ENCODE measurements at regions not wholly inside any gene's neighbourhood (a gene's known extent, or its start where the extent isn't known, plus 50 kb on each side); places are given as distances from the start of the nearest gene placed in this dataset.
"Not testable (repeated sequence)": the region's sequence is repeated elsewhere in the genome, so short reads cannot be mapped to it uniquely, and the experiment has no call there.

DNA sequence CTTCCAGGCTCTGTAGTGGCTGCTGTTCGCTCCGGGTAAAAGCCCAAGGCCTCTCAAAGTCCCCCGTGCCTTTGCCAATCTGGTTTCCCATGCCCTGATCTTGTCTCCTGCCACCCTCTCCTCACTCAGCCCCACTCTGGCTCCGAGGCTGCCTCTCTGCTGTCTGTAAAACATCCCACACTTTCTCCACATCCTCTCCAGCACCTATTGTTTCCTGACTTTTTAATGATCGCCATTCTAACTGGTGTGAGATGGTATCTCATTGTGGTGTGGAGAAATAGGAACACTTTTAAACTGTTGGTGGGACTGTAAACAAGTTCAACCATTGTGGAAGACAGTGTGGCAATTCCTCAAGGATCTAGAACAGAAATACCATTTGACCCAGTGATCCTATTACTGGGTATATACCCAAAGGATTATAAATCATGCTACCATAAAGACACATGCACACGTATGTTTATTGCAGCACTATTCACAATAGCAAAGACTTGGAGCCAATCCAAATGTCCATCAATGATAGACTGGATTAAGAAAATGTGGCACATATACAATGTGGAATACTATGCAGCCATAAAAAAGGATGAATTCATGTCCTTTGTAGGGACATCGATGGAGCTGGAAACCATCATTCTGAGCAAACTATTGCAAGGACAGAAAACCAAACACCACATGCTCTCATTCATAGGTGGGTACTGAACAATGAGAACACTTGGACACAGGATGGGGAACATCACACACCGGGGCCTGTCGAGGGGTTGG is 112.9 kb downstream of the VEGFA start:
- intact Hi-C loops (cut with micrococcal nuclease; ENCODE audit: unreplicated experiment) = loop anchor here (5.0 kb wide), 1 partner anchor 691 kb away; no protein-coding TSS in a partner anchor
- H3K9ac ChIP-seq (ENCODE audit: insufficient read depth, low read depth, low read length); FAIRE-seq; H2AFZ ChIP-seq (ENCODE audit: low read length); H3K27ac ChIP-seq (ENCODE audit: extremely low read length, insufficient read depth, low read length); H3K9me3 ChIP-seq (ENCODE audit: low read length); H3K4me3 ChIP-seq (replicated peaks in 1 of 3; ENCODE audit: insufficient read depth in 1 of 3, low read depth in 2 of 3, low read length in 3 of 3); ATAC-seq; POLR2A ChIA-PET; in situ Hi-C loops (cut with HindIII; ENCODE audit: extremely low pct_ligation_motif_present, low pct_unique_long_range_greater_than_20kb); CTCF ChIA-PET (ENCODE audit: low intra/inter-chr PET ratio, low total read pairs); H3K4me2 ChIP-seq (ENCODE audit: low read depth, low read length); H3K79me2 ChIP-seq (ENCODE audit: insufficient read depth, low read length); H3K36me3 ChIP-seq (replicated peaks in 1 of 2; ENCODE audit: control insufficient read depth in 1 of 2, insufficient read depth in 2 of 2, low read length in 2 of 2); H4K20me1 ChIP-seq (ENCODE audit: insufficient read depth, low read length); DNase-seq (ENCODE audit: low spot score); BruUV-seq (replicated peaks): not testable (repeated sequence)
- Histone ChIP-seq H3K4me1 (ENCODE audit: insufficient read depth, low read length) (peaks cover 49% of the 10 kb centered on the region), H3K27me3 (ENCODE audit: control insufficient read depth in 1 of 2, insufficient read depth in 2 of 2, low read length in 2 of 2) (peaks cover 15 to 16% of the 10 kb centered on the region in 2 experiments; a peak in 4 of 5 replicates)
- 60% methylated on average over 9 of the region's 9 CpGs for WGBS (ENCODE audit: low lambda C conversion rate)

DNA sequence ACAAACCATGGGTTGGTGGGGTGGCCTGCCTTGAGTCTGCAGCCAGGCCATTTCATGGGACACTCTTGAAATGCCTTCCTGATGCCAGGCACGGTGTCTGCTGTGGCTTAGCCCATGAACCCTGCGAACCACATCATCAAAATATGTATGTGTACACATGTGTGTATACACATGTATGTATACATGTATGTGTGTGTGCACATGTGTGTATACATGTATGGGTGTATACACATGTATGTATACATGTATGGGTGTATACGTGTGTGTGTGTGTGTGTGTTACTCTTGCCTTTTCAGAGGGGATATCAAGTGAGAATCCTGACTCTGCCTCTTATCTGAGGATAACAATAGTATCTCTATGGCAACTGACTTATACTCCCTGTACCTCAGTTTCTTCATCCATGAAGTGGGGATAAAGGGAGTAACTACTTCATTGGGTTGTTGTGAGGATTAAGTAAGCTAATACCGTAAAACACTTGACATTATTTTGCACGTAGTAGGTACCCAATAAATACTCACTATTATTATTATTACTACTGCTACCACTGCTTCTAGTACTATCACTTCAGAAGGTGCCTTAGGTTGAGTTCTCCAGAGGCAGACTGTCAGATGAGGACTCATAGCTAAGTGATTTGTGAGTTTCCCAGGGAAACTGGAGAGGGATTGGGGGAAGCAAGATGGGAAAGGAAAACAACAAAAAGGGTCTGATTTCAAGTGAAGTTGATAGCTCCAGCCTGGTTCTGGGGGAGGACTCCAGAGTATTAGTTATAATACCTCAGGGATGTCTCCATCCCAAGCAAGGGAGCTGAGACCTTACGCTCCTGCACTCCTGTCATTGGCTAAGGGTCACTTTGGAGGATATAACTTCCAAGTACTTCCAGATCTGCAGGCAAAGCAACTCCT is 110.5 kb downstream of the VEGFA start:
- H2AFZ ChIP-seq (ENCODE audit: low read length) = no peak overlapping the region
- FAIRE-seq = no peak
- CTCF ChIA-PET (ENCODE audit: low intra/inter-chr PET ratio, low total read pairs) = no interaction called here
- POLR2A ChIA-PET = no interaction called here
- H3K4me1 ChIP-seq (ENCODE audit: insufficient read depth, low read length) = peaks cover 43% of the 10 kb centered on the region
- no peak overlapping the region for H3K4me3 ChIP-seq (replicated peaks in 1 of 3; ENCODE audit: insufficient read depth in 1 of 3, low read depth in 2 of 3, low read length in 3 of 3)
- no peak overlapping the region for H3K9ac ChIP-seq (ENCODE audit: insufficient read depth, low read depth, low read length)
- H3K27me3 ChIP-seq (ENCODE audit: control insufficient read depth in 1 of 2, insufficient read depth in 2 of 2, low read length in 2 of 2) = peaks cover 14 to 40% of the 10 kb centered on the region in 2 experiments; a peak in 4 of 5 replicates
- DNase-seq (ENCODE audit: low spot score) = no peak
- no peaks in the 10 kb centered on the region for H3K36me3 ChIP-seq (replicated peaks in 1 of 2; ENCODE audit: control insufficient read depth in 1 of 2, insufficient read depth in 2 of 2, low read length in 2 of 2)
- in situ Hi-C loops (cut with HindIII; ENCODE audit: extremely low pct_ligation_motif_present, low pct_unique_long_range_greater_than_20kb) (no loop called here), intact Hi-C loops (cut with micrococcal nuclease; ENCODE audit: unreplicated experiment) (loop anchor here (5.0 kb wide), 1 partner anchor 688 kb away; no protein-coding TSS in a partner anchor)
- peak; percentile 33; the same call in 1 of the 2 replicates for TF ChIP-seq ZNF629 (CRISPR knock-in tag; conservative IDR thresholded peaks at IDR 0.05)
- no peak for TF ChIP-seq HNF1A (IDR thresholded peaks at IDR 0.05; ENCODE audit: low read depth)
- no peak for TF ChIP-seq HNF1A (CRISPR knock-in tag; IDR thresholded peaks at IDR 0.05; ENCODE audit: borderline replicate concordance)
- no peak for TF ChIP-seq GABPB1 (CRISPR knock-in tag; IDR thresholded peaks at IDR 0.05)
- TF ChIP-seq MNT (IDR thresholded peaks at IDR 0.05) = peak; percentile 78
- TF ChIP-seq ATF7-NPFF (CRISPR knock-in tag; IDR thresholded peaks at IDR 0.05; ENCODE audit: low read depth) = no peak
- TF ChIP-seq REXO4 (CRISPR knock-in tag; IDR thresholded peaks at IDR 0.05; ENCODE audit: borderline replicate concordance) = no peak
- no peak overlapping the region for H3K27ac ChIP-seq (ENCODE audit: extremely low read length, insufficient read depth, low read length)
- BruUV-seq (replicated peaks) = no TSS peak
- ATAC-seq = no peak
- no peaks in the 10 kb centered on the region for H4K20me1 ChIP-seq (ENCODE audit: insufficient read depth, low read length)
- H3K9me3 ChIP-seq (ENCODE audit: low read length) = no peaks in the 10 kb centered on the region
- H3K79me2 ChIP-seq (ENCODE audit: insufficient read depth, low read length) = no peaks in the 10 kb centered on the region
- WGBS (ENCODE audit: low lambda C conversion rate) = 48% methylated on average over 6 of the region's 6 CpGs
- no peak overlapping the region for H3K4me2 ChIP-seq (ENCODE audit: low read depth, low read length)
